ENCODE measurements at regions not wholly inside any gene's neighbourhood (a gene's known extent, or its start where the extent isn't known, plus 50 kb on each side); places are given as distances from the start of the nearest gene placed in this dataset.

DNA sequence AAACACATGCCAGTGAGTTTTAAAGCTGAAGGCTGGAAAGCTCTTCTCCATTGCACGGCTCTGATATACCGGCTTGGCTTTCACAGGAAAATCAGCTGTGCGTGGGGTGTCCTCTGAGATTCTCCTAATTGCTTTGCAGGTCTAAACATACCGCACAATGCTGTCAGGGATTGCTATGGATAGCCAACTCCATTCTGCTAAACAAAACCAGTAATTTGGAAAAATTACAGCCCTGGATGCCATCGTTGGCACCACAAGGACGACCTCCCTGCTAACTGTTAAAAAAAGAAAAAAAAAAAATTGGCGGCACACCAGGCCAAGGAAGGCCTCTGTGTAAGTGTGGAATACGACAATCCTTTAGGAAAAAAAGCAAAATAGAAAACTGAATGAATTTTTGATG is 118.6 kb upstream of the ADARB2 start:
- H3K27ac ChIP-seq, result no peak overlapping the region
- intact Hi-C loops (cut with DNase I), result no loop called here
- WGBS, 2 donors, result 74 to 85% methylated on average over 8 of the region's 8 CpGs
- no peaks in the 10 kb centered on the region for H3K4me1 ChIP-seq
- H3K4me3 ChIP-seq, result no peak overlapping the region
- DNase-seq, result no peak
- H3K27me3 ChIP-seq, result peaks cover 0 to 4% (median 0%) of the 10 kb centered on the region in 7 donors
- H3K9me3 ChIP-seq, result peaks cover 0 to 4% (median 0%) of the 10 kb centered on the region in 11 donors
- ATAC-seq, result no peak
- TF ChIP-seq, protein P1, sequence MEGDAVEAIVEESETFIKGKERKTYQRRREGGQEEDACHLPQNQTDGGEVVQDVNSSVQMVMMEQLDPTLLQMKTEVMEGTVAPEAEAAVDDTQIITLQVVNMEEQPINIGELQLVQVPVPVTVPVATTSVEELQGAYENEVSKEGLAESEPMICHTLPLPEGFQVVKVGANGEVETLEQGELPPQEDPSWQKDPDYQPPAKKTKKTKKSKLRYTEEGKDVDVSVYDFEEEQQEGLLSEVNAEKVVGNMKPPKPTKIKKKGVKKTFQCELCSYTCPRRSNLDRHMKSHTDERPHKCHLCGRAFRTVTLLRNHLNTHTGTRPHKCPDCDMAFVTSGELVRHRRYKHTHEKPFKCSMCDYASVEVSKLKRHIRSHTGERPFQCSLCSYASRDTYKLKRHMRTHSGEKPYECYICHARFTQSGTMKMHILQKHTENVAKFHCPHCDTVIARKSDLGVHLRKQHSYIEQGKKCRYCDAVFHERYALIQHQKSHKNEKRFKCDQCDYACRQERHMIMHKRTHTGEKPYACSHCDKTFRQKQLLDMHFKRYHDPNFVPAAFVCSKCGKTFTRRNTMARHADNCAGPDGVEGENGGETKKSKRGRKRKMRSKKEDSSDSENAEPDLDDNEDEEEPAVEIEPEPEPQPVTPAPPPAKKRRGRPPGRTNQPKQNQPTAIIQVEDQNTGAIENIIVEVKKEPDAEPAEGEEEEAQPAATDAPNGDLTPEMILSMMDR (IDR thresholded peaks at IDR 0.05), result no peak
- no peaks in the 10 kb centered on the region for H3K36me3 ChIP-seq

DNA sequence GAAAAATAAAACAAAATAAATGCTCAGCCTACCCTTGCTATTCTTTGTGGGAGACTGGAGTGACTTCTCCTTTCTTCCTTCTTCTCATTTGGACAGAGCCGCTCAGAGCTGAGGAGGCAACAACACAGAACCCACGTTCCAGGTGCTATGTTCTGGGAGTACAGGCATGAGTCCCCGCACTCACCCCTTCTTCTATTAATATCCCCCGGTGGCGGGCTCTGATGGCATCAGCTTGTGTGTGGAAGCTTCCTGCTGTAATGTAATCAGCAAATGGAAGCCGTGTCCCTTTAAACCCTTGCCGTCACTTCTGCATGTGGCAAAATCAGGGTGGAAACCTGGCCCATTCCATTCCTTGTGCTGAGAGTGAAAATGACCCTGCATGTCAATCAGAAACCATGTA is 116.9 kb upstream of the ADARB2 start:
- DNase-seq (no peak), ATAC-seq (no peak)
- intact Hi-C loops (cut with DNase I), result no loop called here
- Histone ChIP-seq H3K27me3 (peaks cover 0 to 4% (median 0%) of the 10 kb centered on the region in 7 donors), H3K4me1 (no peaks in the 10 kb centered on the region), H3K4me3 (no peak overlapping the region), H3K36me3 (no peaks in the 10 kb centered on the region), H3K9me3 (peaks cover 0 to 16% (median 3%) of the 10 kb centered on the region in 11 donors), H3K27ac (no peak overlapping the region)
- WGBS, 2 donors, result 74 to 76% methylated on average over 7 of the region's 7 CpGs
- TF ChIP-seq, protein P1 (IDR thresholded peaks at IDR 0.05), result no peak

DNA sequence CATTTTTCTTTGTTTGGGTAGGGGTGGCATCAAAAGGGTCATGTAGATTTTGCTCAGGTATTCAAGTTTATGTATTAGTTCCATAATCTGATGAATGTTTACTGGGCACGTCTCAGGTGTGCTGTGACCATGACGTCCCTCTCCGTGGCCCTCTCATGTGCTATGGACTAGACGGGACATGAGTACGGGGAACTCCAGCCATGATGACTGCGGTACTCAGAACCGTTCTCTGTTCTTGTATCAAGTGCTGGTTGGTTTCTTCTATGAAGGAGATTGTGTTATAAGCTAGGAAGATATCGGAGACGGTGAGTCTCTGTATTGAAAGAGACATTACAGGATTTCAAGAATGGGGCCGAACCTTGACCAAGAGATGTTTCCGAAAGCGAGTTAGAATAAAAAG is 116.5 kb upstream of the ADARB2 start:
- TF ChIP-seq, protein P1 (IDR thresholded peaks at IDR 0.05), result no peak
- intact Hi-C loops (cut with DNase I), result no loop called here
- no peaks in the 10 kb centered on the region for H3K4me1 ChIP-seq
- H3K9me3 ChIP-seq, result peaks cover 0 to 16% (median 3%) of the 10 kb centered on the region in 11 donors
- H3K36me3 ChIP-seq, result no peaks in the 10 kb centered on the region
- H3K27me3 ChIP-seq, result peaks cover 0 to 4% (median 0%) of the 10 kb centered on the region in 7 donors
- DNase-seq (no peak), ATAC-seq (no peak)
- H3K27ac ChIP-seq, result no peak overlapping the region
- 92% methylated on average over 12 of the region's 12 CpGs for WGBS, 2 donors
- no peak overlapping the region for H3K4me3 ChIP-seq

DNA sequence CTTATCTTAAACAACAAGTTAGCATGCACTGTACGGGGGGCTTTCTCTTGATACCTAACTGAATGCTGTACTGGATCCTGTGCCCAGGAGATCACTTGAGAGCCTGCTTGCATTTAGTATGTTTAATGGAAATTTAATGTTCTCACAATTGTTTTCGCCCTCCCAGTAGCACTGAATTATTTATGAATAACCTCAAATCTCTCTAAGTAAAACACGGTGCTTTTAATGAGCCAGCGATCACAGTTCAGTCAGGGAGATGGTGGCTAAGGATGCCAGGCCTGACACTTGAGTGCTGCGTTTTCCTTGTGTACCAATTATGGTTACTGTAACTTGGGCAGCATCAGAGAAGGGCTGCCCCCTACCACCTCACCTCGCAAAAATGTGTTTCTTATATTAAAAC is 115.5 kb upstream of the ADARB2 start:
- peaks cover 0 to 4% (median 0%) of the 10 kb centered on the region in 7 donors for H3K27me3 ChIP-seq
- H3K36me3 ChIP-seq, result no peaks in the 10 kb centered on the region
- intact Hi-C loops (cut with DNase I), result no loop called here

More for the DNA sequence above, 115.5 kb upstream of the ADARB2 start:
- Histone ChIP-seq H3K4me3 (no peak overlapping the region), H3K9me3 (peaks cover 0 to 16% (median 3%) of the 10 kb centered on the region in 11 donors), H3K4me1 (no peaks in the 10 kb centered on the region), H3K27ac (no peak overlapping the region)
- WGBS, 2 donors, result 89% methylated on average over 6 of the region's 6 CpGs
- ATAC-seq, result no peak
- TF ChIP-seq, protein P1 (IDR thresholded peaks at IDR 0.05), result no peak
- DNase-seq, result no peak
